ENCODE measurements at regions not wholly inside any gene's neighbourhood (a gene's known extent, or its start where the extent isn't known, plus 50 kb on each side); places are given as distances from the start of the nearest gene placed in this dataset.

GRCh38 chr7:28231176-28231575, 50.6 kb upstream of the JAZF1 start:
- no peaks in the 10 kb centered on the region for H3K9me3 ChIP-seq
- ATAC-seq = no peak
- no peak overlapping the region for H3K4me3 ChIP-seq
- no peaks in the 10 kb centered on the region for H3K36me3 ChIP-seq
- H3K27ac ChIP-seq = no peak overlapping the region
- no peaks in the 10 kb centered on the region for H3K27me3 ChIP-seq
- no peak for TF ChIP-seq CTCF (IDR thresholded peaks at IDR 0.05)
- DNase-seq = no peak
- FAIRE-seq = no peak
- H3K4me1 ChIP-seq = no peaks in the 10 kb centered on the region
- intact Hi-C loops (cut with DNase I) = no loop called here
- WGBS, 2 donors = 80 to 88% methylated on average over 4 of the region's 4 CpGs

- Histone ChIP-seq H3K36me3 (no peaks in the 10 kb centered on the region), H3K4me3 (no peak overlapping the region), H3K27me3 (no peaks in the 10 kb centered on the region), H3K27ac (no peak overlapping the region), H3K9me3 (no peaks in the 10 kb centered on the region), H3K4me1 (no peaks in the 10 kb centered on the region)
- DNase-seq (no peak), FAIRE-seq (no peak), ATAC-seq (no peak)
- 79 to 86% methylated on average over 4 of the region's 4 CpGs for WGBS, 2 donors
- intact Hi-C loops (cut with DNase I) = no loop called here
- no peak for TF ChIP-seq CTCF (IDR thresholded peaks at IDR 0.05)
Observed at GRCh38 chr7:28236560-28236959, 56.0 kb upstream of the JAZF1 start.

- intact Hi-C loops (cut with DNase I) = no loop called here
- H3K4me1 ChIP-seq = no peaks in the 10 kb centered on the region
- no peak for TF ChIP-seq CTCF (IDR thresholded peaks at IDR 0.05)
- H3K4me3 ChIP-seq = no peak overlapping the region
- DNase-seq (no peak), FAIRE-seq (no peak), ATAC-seq (peak in 1 of 4 donors; percentile 29)
- no peaks in the 10 kb centered on the region for H3K9me3 ChIP-seq
- no peaks in the 10 kb centered on the region for H3K36me3 ChIP-seq
- H3K27ac ChIP-seq = no peak overlapping the region
- WGBS, 2 donors = 69 to 84% methylated on average over 5 of the region's 5 CpGs
- no peaks in the 10 kb centered on the region for H3K27me3 ChIP-seq
Observed at GRCh38 chr7:28237363-28237762, 56.8 kb upstream of the JAZF1 start.

- ATAC-seq (peak in 2 of 4 donors; percentile 27 to 29), DNase-seq (no peak), FAIRE-seq (no peak)
- no peaks in the 10 kb centered on the region for H3K27me3 ChIP-seq
- H3K27ac ChIP-seq = no peak overlapping the region
- no peak overlapping the region for H3K4me3 ChIP-seq
- H3K9me3 ChIP-seq = no peaks in the 10 kb centered on the region
- TF ChIP-seq CTCF (IDR thresholded peaks at IDR 0.05) = no peak
- H3K36me3 ChIP-seq = no peaks in the 10 kb centered on the region
- no peaks in the 10 kb centered on the region for H3K4me1 ChIP-seq
- intact Hi-C loops (cut with DNase I) = no loop called here
- 73 to 79% methylated on average over 9 of the region's 9 CpGs for WGBS, 2 donors
Observed at GRCh38 chr7:28239823-28240204, 59.2 kb upstream of the JAZF1 start.

- H3K27ac ChIP-seq = no peak overlapping the region
- DNase-seq (no peak), FAIRE-seq (no peak), ATAC-seq (no peak)
- no peaks in the 10 kb centered on the region for H3K36me3 ChIP-seq
- WGBS, 2 donors = 71 to 78% methylated on average over 5 of the region's 5 CpGs
- intact Hi-C loops (cut with DNase I) = no loop called here
- H3K4me1 ChIP-seq = no peaks in the 10 kb centered on the region
- TF ChIP-seq CTCF (IDR thresholded peaks at IDR 0.05) = no peak
- H3K27me3 ChIP-seq = no peaks in the 10 kb centered on the region
- H3K4me3 ChIP-seq = no peak overlapping the region
- no peaks in the 10 kb centered on the region for H3K9me3 ChIP-seq
Observed at GRCh38 chr7:28240481-28240880, 59.9 kb upstream of the JAZF1 start.

Data from pancreas (tissue), 10 donors.